Loucy (cell line): ENCODE measurements at regions not wholly inside any gene's neighbourhood (a gene's known extent, or its start where the extent isn't known, plus 50 kb on each side); places are given as distances from the start of the nearest gene placed in this dataset.

Experiments used
- H2AFZ ChIP-seq: fragments of 200-600 bp; sonication (generic); 2 replicates; pipeline ENCODE4 v1.6.0; 2016; ENCODE audit warnings: antibody characterized with exemption, mild to moderate bottlenecking, low read length, moderate library complexity
- H3F3A ChIP-seq: fragments of 200-600 bp; 2 replicates; pipeline ENCODE4 v1.6.0; 2016; ENCODE audit warnings: antibody characterized with exemption, low read depth, mild to moderate bottlenecking
- H3K27me3 ChIP-seq: fragments of 200-600 bp; sonication (generic); 2 replicates; pipeline ENCODE4 v1.6.1; 2014; ENCODE audit warnings: low read length, mild to moderate bottlenecking; ENCODE audit not compliant: insufficient read depth, poor library complexity, severe bottlenecking
- H3K36me3 ChIP-seq: fragments of 200-600 bp; sonication (generic); 2 replicates; pipeline ENCODE4 v1.6.1; 2016; ENCODE audit warnings: low read length; ENCODE audit not compliant: insufficient read depth
- H3K4me1 ChIP-seq: fragments of 200-600 bp; sonication (generic); 2 replicates; pipeline ENCODE4 v1.5.1; 2014; ENCODE audit warnings: low read length, mild to moderate bottlenecking; ENCODE audit not compliant: insufficient read depth, poor library complexity, severe bottlenecking
- H3K4me2 ChIP-seq: fragments of 200-600 bp; sonication (generic); 2 replicates; pipeline ENCODE4 v1.6.0; 2014; ENCODE audit warnings: antibody characterized with exemption, low read length, low read depth, mild to moderate bottlenecking; ENCODE audit not compliant: poor library complexity, severe bottlenecking
- H3K4me3 ChIP-seq: fragments of 200-600 bp; sonication (generic); 2 replicates; pipeline ENCODE4 v1.5.1; 2014; ENCODE audit warnings: low read length, mild to moderate bottlenecking, mixed read lengths; ENCODE audit not compliant: poor library complexity, severe bottlenecking
- H3K79me2 ChIP-seq: fragments of 200-600 bp; sonication (generic); 2 replicates; pipeline ENCODE4 v1.6.1; 2014; ENCODE audit warnings: low read length; ENCODE audit not compliant: insufficient read depth
- H3K9ac ChIP-seq: fragments of 200-600 bp; sonication (generic); 2 replicates; pipeline ENCODE4 v1.6.0; 2014; ENCODE audit warnings: mild to moderate bottlenecking, low read depth, low read length, moderate library complexity; ENCODE audit not compliant: poor library complexity, severe bottlenecking
- H3K9me2 ChIP-seq: fragments of 200-600 bp; sonication (generic); replicated peaks from 2 replicates; pipeline ENCODE4 v1.6.1; 2016; ENCODE audit warnings: low read depth, low read length, mixed read lengths
- H3K9me3 ChIP-seq: fragments of 200-600 bp; sonication (generic); 2 replicates; pipeline ENCODE4 v1.6.1; 2014; ENCODE audit warnings: mild to moderate bottlenecking, antibody characterized with exemption, low read length, low read depth; ENCODE audit not compliant: insufficient read depth
- H4K20me1 ChIP-seq: fragments of 200-600 bp; sonication (generic); 2 replicates; pipeline ENCODE4 v1.6.0; 2014; ENCODE audit warnings: antibody characterized with exemption, low read length, mild to moderate bottlenecking; ENCODE audit not compliant: insufficient read depth, poor library complexity, severe bottlenecking
- CTCF ChIP-seq: fragments of 200-600 bp; sonication (generic); conservative IDR thresholded peaks from 2 replicates; pipeline ENCODE4 v1.5.1; 2014; ENCODE audit warnings: mild to moderate bottlenecking, antibody characterized with exemption, low read length
- EZH2phosphoT487 ChIP-seq: fragments of 200-600 bp; IDR thresholded peaks from 2 replicates; pipeline ENCODE4 v1.6.1; 2018; ENCODE audit warnings: antibody characterized with exemption, mild to moderate bottlenecking, moderate library complexity, borderline replicate concordance

GRCh38 chr4:122305853-122306252 is 73.0 kb upstream of the ADAD1 start:
- no peak for TF ChIP-seq CTCF
- no peak for TF ChIP-seq EZH2phosphoT487
- H3K9ac ChIP-seq: no peak overlapping the region
- no peak overlapping the region for H3K4me3 ChIP-seq
- no peaks in the 10 kb centered on the region for H4K20me1 ChIP-seq
- no peak overlapping the region for H3K4me2 ChIP-seq
- no peaks in the 10 kb centered on the region for H3K9me3 ChIP-seq
- no peaks in the 10 kb centered on the region for H3K79me2 ChIP-seq
- H3F3A ChIP-seq: no peaks in the 10 kb centered on the region
- no peaks in the 10 kb centered on the region for H3K27me3 ChIP-seq
- H3K36me3 ChIP-seq: peaks cover 11% of the 10 kb centered on the region
- H2AFZ ChIP-seq: no peak overlapping the region
- no peaks in the 10 kb centered on the region for H3K4me1 ChIP-seq
- no peaks in the 10 kb centered on the region for H3K9me2 ChIP-seq

GRCh38 chr4:122309988-122310626 is 68.7 kb upstream of the ADAD1 start:
- H3K4me2 ChIP-seq: no peak overlapping the region

GRCh38 chr4:122313006-122313646 is 65.7 kb upstream of the ADAD1 start:
- Histone ChIP-seq H3K4me1 (no peaks in the 10 kb centered on the region), H4K20me1 (no peaks in the 10 kb centered on the region), H3K79me2 (no peaks in the 10 kb centered on the region), H3K36me3 (peaks cover 22% of the 10 kb centered on the region; the same call in 1 of the 2 replicates), H3K4me3 (no peak overlapping the region), H3K9me2 (no peaks in the 10 kb centered on the region), H3K9me3 (no peaks in the 10 kb centered on the region), H2AFZ (no peak overlapping the region), H3F3A (no peaks in the 10 kb centered on the region), H3K27me3 (no peaks in the 10 kb centered on the region), H3K9ac (no peak overlapping the region), H3K4me2 (no peak overlapping the region)
- TF ChIP-seq EZH2phosphoT487: no peak
- no peak for TF ChIP-seq CTCF

More at GRCh38 chr4:122309988-122310626, 68.7 kb upstream of the ADAD1 start:
- Histone ChIP-seq H4K20me1 (no peaks in the 10 kb centered on the region), H3K9ac (no peak overlapping the region), H3K4me1 (no peaks in the 10 kb centered on the region), H3K4me3 (no peak overlapping the region), H3K27me3 (no peaks in the 10 kb centered on the region), H3K9me2 (no peaks in the 10 kb centered on the region), H3K9me3 (no peaks in the 10 kb centered on the region), H3K36me3 (peaks cover 13% of the 10 kb centered on the region), H3F3A (no peaks in the 10 kb centered on the region), H3K79me2 (no peaks in the 10 kb centered on the region), H2AFZ (no peak overlapping the region)
- peak; percentile 70 for TF ChIP-seq CTCF
- no peak for TF ChIP-seq EZH2phosphoT487
